Endothelial cell of umbilical vein (primary cell): ENCODE measurements at regions not wholly inside any gene's neighbourhood (a gene's known extent, or its start where the extent isn't known, plus 50 kb on each side); places are given as distances from the start of the nearest gene placed in this dataset.

Experiments
- BruUV-seq: library from RNA; stranded (reverse); fragments of 400-500 nt; replicated peaks from 2 replicates; lab custom pipeline; 2021; lab: Mats Ljungman, UMichigan
- CTCF ChIA-PET: fragments of 300-600, 350-600 bp; sonication (Branson Sonifier 250); formaldehyde crosslinking; loops from one replicate; lab custom pipeline; 2021; ENCODE audit warnings: antibody characterized with exemption, inconsistent platforms; lab: Charles Lee
- POLR2A ChIA-PET: fragments of 300-600, 350-600 bp; sonication (Branson Sonifier 250); formaldehyde crosslinking; loops from one replicate; lab custom pipeline; 2021; ENCODE audit warnings: antibody characterized with exemption, inconsistent platforms; lab: Charles Lee
- DNase-seq: peaks from one replicate; pipeline ENCODE4 v3.0.0-alpha.2; 2011; ENCODE audit warnings: low read depth, low spot score
- FAIRE-seq: peaks from 2 replicates; lab custom pipeline; 2011; peaks lifted over from hg19 to GRCh38; lab: Jason Lieb, UNC
- H2AFZ ChIP-seq: 2 replicates; pipeline ENCODE4 v1.6.0; 2012; ENCODE audit warnings: low read depth, low read length, control low read depth, inconsistent platforms
- H3K27ac ChIP-seq: 2 replicates; pipeline ENCODE4 v1.5.1; 2011; ENCODE audit warnings: low read depth, mild to moderate bottlenecking, control low read depth, low read length, moderate library complexity; ENCODE audit not compliant: insufficient read depth
- H3K27me3 ChIP-seq, 2 experiments: 2 replicates each; pipeline versions ENCODE4 v1.6.0 to v1.6.1; 2011; ENCODE audit warnings: low read length in 2 of 2, mixed read lengths in 1 of 2; ENCODE audit not compliant: control insufficient read depth in 2 of 2, insufficient read depth in 2 of 2
- H3K36me3 ChIP-seq, 2 experiments: 2 replicates in 1 of 2; 3 replicates in 1 of 2; pipeline ENCODE4 v1.5.1; 2011; ENCODE audit warnings: low read length in 2 of 2, mild to moderate bottlenecking in 1 of 2, moderate library complexity in 1 of 2; ENCODE audit not compliant: control insufficient read depth in 2 of 2, insufficient read depth in 2 of 2; ENCODE audit errors: extremely low read depth in 1 of 2
- H3K4me1 ChIP-seq: 3 replicates; pipeline ENCODE4 v1.5.1; 2011; ENCODE audit warnings: mild to moderate bottlenecking, low read length; ENCODE audit not compliant: control insufficient read depth, insufficient read depth; ENCODE audit errors: extremely low read depth
- H3K4me2 ChIP-seq: 2 replicates; pipeline ENCODE4 v1.6.1; 2011; ENCODE audit warnings: low read length, control low read depth, mixed read lengths; ENCODE audit not compliant: insufficient read depth
- H3K4me3 ChIP-seq, 3 experiments: fragments of 200-600 bp in 1 of 3; sonication (generic), shearing (Covaris generic) in 1 of 3; replicated peaks in 1 of 3; 2 replicates each; pipeline ENCODE4 v1.5.1; 2011 to 2016; ENCODE audit warnings: control low read depth in 3 of 3, low read length in 3 of 3, mild to moderate bottlenecking in 2 of 3, inconsistent platforms in 1 of 3, low read depth in 1 of 3, moderate library complexity in 1 of 3; ENCODE audit not compliant: insufficient read depth in 1 of 3
- H3K79me2 ChIP-seq: 2 replicates; pipeline ENCODE4 v1.6.0; 2012; ENCODE audit warnings: low read length, inconsistent platforms; ENCODE audit not compliant: control insufficient read depth, insufficient read depth
- H3K9ac ChIP-seq: replicated peaks from 2 replicates; pipeline ENCODE3; 2011; ENCODE audit warnings: low read length, control low read depth; ENCODE audit not compliant: insufficient read depth; ENCODE audit errors: extremely low read depth
- H3K9me1 ChIP-seq: replicated peaks from 3 replicates; pipeline ENCODE4 v1.6.0; 2011; ENCODE audit warnings: mild to moderate bottlenecking, low read length; ENCODE audit not compliant: control insufficient read depth, insufficient read depth; ENCODE audit errors: extremely low read depth
- H3K9me3 ChIP-seq: replicated peaks from 2 replicates; pipeline ENCODE4 v1.5.1; 2012; ENCODE audit warnings: low read length, inconsistent platforms; ENCODE audit not compliant: control insufficient read depth, insufficient read depth
- H4K20me1 ChIP-seq: replicated peaks from 2 replicates; pipeline ENCODE3; 2011; ENCODE audit warnings: mild to moderate bottlenecking, low read length; ENCODE audit not compliant: control insufficient read depth, insufficient read depth; ENCODE audit errors: extremely low read depth
- CTCF ChIP-seq, 2 donors: IDR thresholded peaks; 1 replicate in 1 of 2; 2 replicates in 1 of 2; pipeline ENCODE4 v1.5.1; 2011; ENCODE audit warnings: low read length in 2 of 2, mild to moderate bottlenecking in 2 of 2, moderate library complexity in 2 of 2, control low read depth in 1 of 2, inconsistent platforms in 1 of 2, low read depth in 1 of 2; ENCODE audit not compliant: insufficient read depth in 1 of 2; ENCODE audit errors: extremely low read depth in 1 of 2
- EZH2 ChIP-seq: IDR thresholded peaks from 2 replicates; pipeline ENCODE4 v1.6.1; 2012; ENCODE audit warnings: borderline replicate concordance, low read depth, mild to moderate bottlenecking, moderate library complexity, low read length, inconsistent platforms; ENCODE audit not compliant: severe bottlenecking
- FOS ChIP-seq: IDR thresholded peaks from 2 replicates; pipeline ENCODE4 v1.6.1; 2011; ENCODE audit warnings: mild to moderate bottlenecking, low read length, moderate library complexity, borderline replicate concordance; ENCODE audit not compliant: insufficient read depth
- GATA2 ChIP-seq: IDR thresholded peaks from 2 replicates; pipeline ENCODE4 v1.7.0; 2011; ENCODE audit warnings: low read depth, mild to moderate bottlenecking, moderate library complexity, mixed read lengths, low read length; ENCODE audit not compliant: insufficient read length, insufficient read depth
- JUN ChIP-seq: IDR thresholded peaks from 2 replicates; pipeline ENCODE4 v1.6.1; 2011; ENCODE audit warnings: borderline replicate concordance, low read depth; ENCODE audit not compliant: insufficient read length, insufficient read depth
- MAX ChIP-seq: IDR thresholded peaks from 2 replicates; pipeline ENCODE4 v1.6.1; 2011; ENCODE audit not compliant: insufficient read depth, insufficient read length
- MYC ChIP-seq: IDR thresholded peaks from one replicate; pipeline ENCODE4 v1.6.1; 2011; ENCODE audit warnings: mild to moderate bottlenecking, low read depth, low read length
- POLR2A ChIP-seq: IDR thresholded peaks from 2 replicates; pipeline ENCODE4 v1.6.1; 2012; ENCODE audit warnings: low read depth, mild to moderate bottlenecking, control low read depth, low read length
- POLR2AphosphoS5 ChIP-seq: IDR thresholded peaks from 2 replicates; pipeline ENCODE4 v1.6.1; 2012; ENCODE audit warnings: low read depth, mild to moderate bottlenecking, control low read depth, low read length, moderate library complexity; ENCODE audit not compliant: insufficient read depth
- dilution Hi-C: fragments of 300-500 bp; cut with MboI; formaldehyde crosslinking; loops from one replicate; pipeline ENCODE4 v1.15.0; 2019; ENCODE audit warnings: low sequenced_read_pairs; ENCODE audit not compliant: extremely low pct_ligation_motif_present
- intact Hi-C: fragments of 100-400 bp; cut with micrococcal nuclease; formaldehyde crosslinking; loops from one replicate; pipeline ENCODE4 v1.10.0; 2022

DNA sequence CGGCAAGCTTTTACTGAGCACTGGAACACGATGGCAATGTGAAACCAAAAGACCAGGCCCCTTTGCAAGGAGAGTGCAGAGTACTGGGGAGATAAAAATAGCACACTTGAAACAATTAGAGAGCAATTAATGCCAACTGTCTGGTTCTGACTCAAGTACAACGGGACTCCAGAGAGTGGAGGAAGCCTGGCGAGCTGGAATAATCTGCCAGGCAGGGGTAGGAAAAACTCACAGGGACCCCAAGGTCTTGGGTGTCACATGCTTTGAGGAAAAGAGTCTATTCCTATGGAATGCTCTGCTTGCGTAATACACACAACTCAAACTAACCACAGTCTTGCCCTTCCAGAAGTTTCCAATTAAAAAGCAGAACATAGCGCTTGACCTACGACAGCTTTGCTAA lies 113.0 kb upstream of the CLMP start:
- H4K20me1 ChIP-seq = no peaks in the 10 kb centered on the region
- peak; percentile 22 for DNase-seq
- no peak for FAIRE-seq
- no peak overlapping the region for H3K9ac ChIP-seq
- H3K36me3 ChIP-seq = no peaks in the 10 kb centered on the region
- no peak overlapping the region for H3K4me3 ChIP-seq
- dilution Hi-C loops (loop anchor here (25.0 kb wide), 1 partner anchor 179 kb away; no protein-coding TSS in a partner anchor), intact Hi-C loops (no loop called here)
- TF ChIP-seq FOS = no peak
- no peak for TF ChIP-seq POLR2AphosphoS5
- TF ChIP-seq GATA2 = no peak
- no peak for TF ChIP-seq MYC
- no peak for TF ChIP-seq MAX
- no peak for TF ChIP-seq EZH2
- TF ChIP-seq POLR2A = no peak
- TF ChIP-seq CTCF (IDR thresholded peaks at IDR 0.05; ENCODE audit: extremely low read depth in 1 of 2, insufficient read depth in 1 of 2, low read depth in 1 of 2, low read length in 2 of 2) = no peak
- no peak for TF ChIP-seq JUN
- H3K4me1 ChIP-seq = no peaks in the 10 kb centered on the region
- H3K4me2 ChIP-seq = no peak overlapping the region
- no peaks in the 10 kb centered on the region for H3K9me3 ChIP-seq
- no peaks in the 10 kb centered on the region for H3K9me1 ChIP-seq
- H3K27me3 ChIP-seq = peaks cover 2 to 5% of the 10 kb centered on the region in 2 experiments
- no peak overlapping the region for H3K27ac ChIP-seq
- H2AFZ ChIP-seq = no peak overlapping the region
- ChIA-PET POLR2A (no interaction called here), CTCF (interaction anchor here (0.7 to 2.7 kb wide), 6 partner anchors 9 to 358 kb away, joined by 3 to 14 read pairs (median 4); no protein-coding TSS in a partner anchor)
- no peaks in the 10 kb centered on the region for H3K79me2 ChIP-seq
- no TSS peak for BruUV-seq
